Keratinocyte (primary cell): ENCODE measurements at regions not wholly inside any gene's neighbourhood (a gene's known extent, or its start where the extent isn't known, plus 50 kb on each side); places are given as distances from the start of the nearest gene placed in this dataset.

Source experiments
- CTCF ChIP-seq, 3 experiments: IDR thresholded peaks in 1 of 3; conservative IDR thresholded peaks in 1 of 3; optimal IDR thresholded peaks in 1 of 3; 2 replicates in 2 of 3; 3 replicates in 1 of 3; pipeline versions ENCODE3 to v1.5.1; 2011; ENCODE audit warnings: low read length in 3 of 3, mild to moderate bottlenecking in 3 of 3, moderate library complexity in 2 of 3, control low read depth in 1 of 3, inconsistent platforms in 1 of 3; ENCODE audit not compliant: insufficient read depth in 2 of 3; ENCODE audit errors: extremely low read depth in 1 of 3
- EZH2 ChIP-seq: IDR thresholded peaks from one replicate; pipeline ENCODE4 v1.6.1; 2012; ENCODE audit warnings: inconsistent platforms, mild to moderate bottlenecking, low read length, moderate library complexity

GRCh38 chr20:56730996-56731395 lies 101.9 kb downstream of the TFAP2C start:
- TF ChIP-seq CTCF (optimal IDR thresholded peaks at IDR 0.05 in 1 of 3, IDR thresholded peaks at IDR 0.05 in 1 of 3, conservative IDR thresholded peaks at IDR 0.05 in 1 of 3; ENCODE audit: extremely low read depth in 1 of 3, insufficient read depth in 2 of 3, low read length in 3 of 3), result no peak
- TF ChIP-seq EZH2, result no peak
